GM10266 (cell line): ENCODE measurements at regions not wholly inside any gene's neighbourhood (a gene's known extent, or its start where the extent isn't known, plus 50 kb on each side); places are given as distances from the start of the nearest gene placed in this dataset.

ENCODE experiments used
- DNase-seq: peaks from one replicate; pipeline ENCODE4 v3.0.0; 2012; ENCODE audit errors: extremely low spot score
- CTCF ChIP-seq: IDR thresholded peaks from 2 replicates; pipeline ENCODE4 v1.5.1; 2012; ENCODE audit warnings: mild to moderate bottlenecking, low read depth; ENCODE audit not compliant: control insufficient read depth, insufficient read depth; ENCODE audit errors: missing control alignments

DNA sequence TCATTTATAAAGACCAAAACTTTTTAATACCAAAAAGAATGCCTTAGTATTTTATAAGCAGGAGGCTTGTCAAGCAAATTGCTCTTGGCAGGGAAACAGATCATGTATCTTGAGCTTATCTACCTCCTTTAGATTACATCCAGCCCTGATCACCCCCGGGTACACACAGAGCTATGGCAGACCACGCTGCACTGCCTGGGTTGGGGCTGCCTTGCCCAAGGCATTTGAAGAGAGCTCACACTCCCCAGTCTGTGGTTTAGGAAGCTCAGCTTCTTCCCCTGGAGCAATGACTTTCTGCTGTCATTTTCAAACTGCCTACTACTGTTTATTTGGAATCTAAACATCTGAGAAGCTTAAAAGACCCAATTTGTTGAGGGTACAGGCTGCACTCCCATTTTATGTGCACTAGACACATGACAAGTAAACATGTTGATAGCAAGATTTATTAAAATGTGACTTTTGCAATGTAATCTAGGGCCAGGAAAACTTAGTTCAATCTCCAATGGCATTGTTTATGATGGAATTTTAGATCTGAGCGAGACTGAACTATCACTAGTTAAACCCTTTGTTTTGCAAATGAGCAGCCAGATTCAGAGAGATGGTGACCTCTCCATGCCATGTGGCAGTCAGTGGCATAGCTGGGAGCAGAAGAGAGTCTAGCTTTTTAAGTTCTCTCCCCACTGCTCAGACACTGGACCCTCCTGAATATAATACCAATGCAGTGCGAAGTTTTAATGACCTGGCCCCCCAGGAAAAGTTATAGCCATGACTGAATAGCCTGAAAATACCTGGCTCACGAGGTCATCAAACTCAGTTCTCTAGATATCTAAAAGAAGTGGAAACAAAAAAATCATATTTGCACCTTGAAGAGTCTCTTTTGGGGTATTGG is 214.9 kb downstream of the HLX start:
- no peak for DNase-seq
- no peak for TF ChIP-seq CTCF

DNA sequence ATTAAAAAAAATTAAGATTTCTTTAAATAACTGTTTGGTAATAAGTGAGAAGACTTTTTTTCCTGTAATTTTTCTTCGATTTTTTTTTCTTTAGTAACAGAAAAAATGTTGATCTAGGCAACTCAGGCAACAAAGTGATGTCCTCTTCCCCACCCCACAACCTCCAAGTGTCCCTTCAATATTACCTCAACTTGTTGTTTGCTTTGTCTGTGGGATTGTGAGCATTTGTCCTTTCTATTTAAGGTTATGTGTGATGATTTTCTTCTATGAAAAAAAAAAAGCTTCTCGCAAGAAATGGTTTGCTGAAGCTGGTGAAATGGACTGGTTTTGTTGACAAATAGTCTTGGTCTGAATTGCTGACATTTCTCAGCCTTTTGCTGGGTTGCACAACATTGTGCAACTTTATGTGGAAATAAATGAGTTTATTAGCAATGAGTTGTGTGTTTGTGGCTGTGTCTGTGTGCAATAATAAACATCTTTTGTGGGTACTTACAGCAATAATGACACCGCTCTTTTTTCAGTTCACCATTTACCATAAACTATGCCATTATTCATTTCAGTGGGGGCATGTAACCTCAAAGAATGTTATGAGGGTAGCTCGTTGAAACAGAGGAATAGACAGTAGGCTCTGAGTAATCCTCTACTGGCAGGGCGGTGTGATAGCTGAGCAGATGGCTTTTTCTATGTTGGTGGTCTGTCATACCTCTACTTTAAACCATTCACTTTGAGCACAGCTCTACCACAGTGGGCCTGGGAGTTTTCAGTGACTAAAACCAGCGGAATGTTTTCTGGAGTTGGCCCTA is 218.4 kb downstream of the HLX start:
- no peak for DNase-seq
- no peak for TF ChIP-seq CTCF

DNA sequence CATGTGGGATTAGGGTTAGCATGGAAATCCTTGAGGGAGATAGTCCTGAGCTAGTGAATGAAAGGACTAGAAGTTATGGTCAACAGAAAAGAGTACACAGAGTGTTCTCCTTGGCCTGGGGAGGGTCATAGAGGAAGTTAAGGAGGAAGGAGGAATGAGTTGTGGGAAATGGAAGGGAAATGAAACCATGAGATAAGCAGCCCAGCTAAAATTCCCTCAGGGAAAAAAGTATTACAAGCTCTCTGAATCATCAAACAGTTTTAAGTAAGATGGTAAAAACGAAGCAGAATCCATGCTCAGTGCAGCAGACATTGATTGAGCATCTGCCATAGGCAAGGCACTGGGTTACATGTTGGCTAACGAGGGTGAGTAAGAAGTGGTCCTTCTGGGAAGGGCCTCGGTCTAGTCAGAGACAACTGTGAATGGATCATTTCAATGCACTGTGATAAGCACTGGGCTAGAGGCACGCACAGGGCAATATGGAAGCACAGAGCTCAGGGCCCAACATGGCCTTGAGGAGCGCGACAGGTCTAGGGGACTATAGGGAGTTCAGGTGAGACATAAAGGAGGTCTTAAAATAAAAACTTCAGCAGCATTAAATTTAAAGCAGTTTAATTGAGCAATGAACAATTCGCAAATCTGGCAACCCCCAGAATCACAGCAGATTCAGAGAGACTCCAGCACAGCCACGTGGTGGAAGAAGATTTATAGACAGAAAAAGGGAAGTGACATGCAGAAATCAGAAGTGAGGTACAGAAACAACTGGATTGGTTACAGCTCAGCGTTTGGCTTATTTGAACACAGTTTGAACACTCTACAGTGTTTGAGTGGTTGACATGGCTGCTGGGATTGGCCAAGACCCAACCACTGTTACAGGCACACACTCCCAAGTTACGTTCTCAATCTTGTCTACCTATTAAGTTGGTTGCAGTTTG is 219.5 kb downstream of the HLX start:
- TF ChIP-seq CTCF = no peak
- no peak for DNase-seq

- no peak for DNase-seq
- TF ChIP-seq CTCF = no peak
Observed at GRCh38 chr1:221099747-221100595, 220.7 kb downstream of the HLX start.

- no peak for TF ChIP-seq CTCF
- no peak for DNase-seq
Observed at GRCh38 chr1:221100611-221101010, 221.4 kb downstream of the HLX start.
